HCEC 1CT (cell line): ENCODE measurements at regions not wholly inside any gene's neighbourhood (a gene's known extent, or its start where the extent isn't known, plus 50 kb on each side); places are given as distances from the start of the nearest gene placed in this dataset.

Source experiments
- DNase-seq: peaks from one replicate; pipeline ENCODE4 v3.0.0-alpha.2; 2017

- DNase-seq = no peak
Measured at GRCh38 chr9:28234133-28234893, 661.0 kb upstream of the C9orf72 start.

DNA sequence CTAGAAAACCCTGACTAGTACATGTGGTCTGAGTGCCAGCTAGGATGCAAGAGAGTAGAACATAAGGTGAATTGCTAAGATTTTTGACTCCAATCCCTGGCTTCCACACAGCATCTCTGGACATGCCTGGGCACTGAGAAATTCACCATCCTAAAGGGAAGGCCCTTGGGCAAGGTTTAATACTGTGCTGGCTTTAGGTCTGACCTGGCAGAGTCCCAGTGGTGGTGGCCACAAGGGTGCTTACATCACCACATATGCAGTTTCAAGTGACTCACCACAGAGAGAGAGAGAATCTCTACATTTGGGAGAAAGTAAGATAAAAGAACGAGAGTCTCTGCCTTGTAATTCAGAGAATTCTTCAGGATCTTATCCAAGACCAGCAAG lies 661.6 kb upstream of the C9orf72 start:
- DNase-seq = no peak

DNA sequence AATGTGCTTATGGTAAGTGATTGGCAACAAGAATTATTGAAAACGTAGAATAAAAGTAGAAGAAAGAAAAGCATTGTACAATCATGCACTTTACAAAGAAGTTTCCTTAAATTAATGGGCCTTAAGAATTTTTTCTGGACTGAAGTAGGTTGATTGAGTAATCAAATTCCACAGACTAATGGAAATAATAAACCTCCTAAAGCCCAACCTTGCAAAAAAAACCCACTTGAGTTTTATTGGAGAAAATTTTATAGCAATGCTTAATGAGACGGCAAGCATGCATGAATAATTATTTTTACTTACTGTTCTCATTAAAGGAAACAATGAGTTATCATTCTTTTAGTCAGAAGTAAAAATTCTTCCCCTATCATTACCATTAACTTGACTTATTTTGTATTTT lies 676.1 kb upstream of the C9orf72 start:
- no peak for DNase-seq

DNA sequence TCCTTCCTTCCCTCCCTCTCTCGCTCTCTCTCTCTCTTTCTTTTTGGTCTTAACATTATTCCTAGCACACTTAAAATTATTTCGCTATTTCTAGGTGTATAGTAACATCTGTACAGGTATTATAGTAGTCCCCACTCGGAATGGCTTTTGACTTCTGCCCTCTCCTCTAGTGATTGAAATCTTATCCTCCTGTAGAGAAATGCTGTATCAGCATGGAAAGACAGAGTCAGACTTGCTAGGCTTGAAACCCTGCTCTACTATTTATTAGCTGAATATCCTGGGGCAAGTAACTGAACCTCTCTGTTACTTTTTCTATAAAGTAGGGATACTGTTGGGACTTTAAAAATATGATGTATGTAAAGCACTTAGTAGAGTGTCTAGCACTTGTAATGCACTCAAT lies 681.9 kb upstream of the C9orf72 start:
- DNase-seq = no peak

DNA sequence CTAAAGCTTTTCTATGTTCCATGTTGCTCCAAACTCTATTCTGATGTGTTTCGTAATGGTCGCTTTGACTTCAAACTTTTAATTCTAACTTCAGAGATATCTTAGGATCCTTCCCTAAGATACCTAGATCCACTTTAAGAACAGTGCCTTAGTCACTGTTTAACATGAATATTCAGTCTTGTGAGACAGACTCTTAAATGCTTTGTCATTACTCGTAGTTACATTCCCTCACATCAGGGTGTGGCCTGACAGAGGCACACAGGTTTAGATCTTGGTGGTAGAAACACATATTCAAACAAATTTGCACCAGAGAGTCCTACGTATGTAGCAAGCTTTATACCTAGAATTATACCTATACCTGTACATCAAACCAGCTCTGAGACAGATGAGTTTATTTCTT lies 687.0 kb upstream of the C9orf72 start:
- DNase-seq = no peak

- DNase-seq = no peak
Measured at GRCh38 chr9:28264368-28264767, 691.1 kb upstream of the C9orf72 start.

DNA sequence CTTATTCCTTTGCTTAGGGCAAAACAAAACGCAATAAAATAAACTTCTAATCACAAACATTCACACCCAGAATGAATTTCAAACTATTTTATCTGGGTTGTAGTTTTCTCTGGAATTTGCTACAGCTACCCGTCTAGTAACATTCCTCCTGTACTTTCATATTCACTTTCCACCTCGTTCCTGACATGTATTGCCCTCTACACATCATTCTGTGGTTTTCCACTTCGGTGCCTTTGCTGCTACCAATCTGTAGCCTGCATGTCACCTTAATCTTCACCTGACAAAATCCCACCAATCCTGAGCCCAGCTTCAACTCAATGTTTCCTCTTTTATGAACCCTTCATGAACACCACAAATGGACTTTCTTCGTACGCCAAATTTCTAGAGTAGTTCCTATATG lies 694.1 kb upstream of the C9orf72 start:
- no peak for DNase-seq

- DNase-seq = no peak
Measured at GRCh38 chr9:28270156-28270555, 696.9 kb upstream of the C9orf72 start.

- DNase-seq = no peak
Measured at GRCh38 chr9:28272127-28272526, 698.8 kb upstream of the C9orf72 start.

GRCh38 chr9:28287455-28287854 lies 714.2 kb upstream of the C9orf72 start:
- no peak for DNase-seq

DNA sequence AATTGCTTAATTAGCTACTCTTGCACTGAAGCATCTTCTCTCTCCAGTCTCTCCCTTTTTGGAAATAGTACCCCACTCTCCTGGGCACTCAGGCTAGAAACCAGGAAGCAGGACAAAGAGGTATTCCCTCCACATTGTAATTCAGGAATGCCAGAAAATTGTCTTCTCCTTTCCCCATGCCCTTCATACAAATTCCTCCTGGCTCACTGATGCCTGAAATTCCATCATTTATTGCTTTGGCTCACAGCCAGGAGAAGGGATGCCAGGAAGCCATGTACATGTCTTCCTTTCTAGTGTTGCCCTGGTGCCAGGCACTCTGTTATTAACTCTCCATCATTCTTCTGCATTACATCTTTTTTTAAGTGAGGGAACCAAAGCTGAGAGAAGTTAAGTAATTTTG lies 716.5 kb upstream of the C9orf72 start:
- DNase-seq = no peak

GRCh38 chr9:28293369-28294090 lies 720.2 kb upstream of the C9orf72 start:
- DNase-seq = no peak

DNA sequence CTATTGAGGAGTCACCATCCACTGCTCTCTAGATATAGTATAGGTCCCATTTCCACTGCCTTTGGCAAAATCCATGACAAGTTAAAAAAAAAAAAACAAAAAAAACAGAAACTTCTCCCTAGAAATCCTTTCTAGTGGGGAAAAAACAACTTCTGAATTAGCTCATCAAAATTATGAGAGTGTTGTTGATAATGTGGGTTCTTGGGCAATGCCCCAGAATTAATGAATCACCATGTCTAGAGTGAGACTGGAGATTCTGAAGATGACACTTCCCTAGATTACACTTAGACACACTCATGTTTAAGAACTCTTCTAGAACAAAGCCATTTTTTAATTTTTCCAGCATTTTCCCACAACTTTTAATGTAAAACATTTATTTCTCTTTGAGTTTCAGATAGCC lies 728.0 kb upstream of the C9orf72 start:
- no peak for DNase-seq

- DNase-seq = no peak
Measured at GRCh38 chr9:28317745-28318144, 744.5 kb upstream of the C9orf72 start.

GRCh38 chr9:28318515-28318914 lies 745.2 kb upstream of the C9orf72 start:
- no peak for DNase-seq

DNA sequence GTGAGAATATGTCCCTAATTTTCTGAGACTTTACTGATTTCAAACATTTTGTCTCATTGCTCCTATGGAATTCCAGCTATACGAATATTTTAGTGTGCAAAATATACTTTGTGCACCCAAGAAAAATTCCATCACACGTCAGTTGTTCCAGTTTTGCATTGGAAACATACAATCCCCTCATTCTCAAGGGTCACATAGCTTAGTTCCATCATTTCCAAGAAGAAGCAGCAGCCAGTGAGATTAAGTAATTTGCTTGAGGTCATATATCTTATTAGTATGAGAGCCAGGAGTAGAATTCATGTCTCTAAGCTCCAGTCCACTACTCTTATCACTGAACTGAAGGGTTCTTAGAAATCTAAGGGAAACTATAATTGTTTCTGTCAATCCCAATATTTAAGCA lies 746.7 kb upstream of the C9orf72 start:
- DNase-seq = no peak

DNA sequence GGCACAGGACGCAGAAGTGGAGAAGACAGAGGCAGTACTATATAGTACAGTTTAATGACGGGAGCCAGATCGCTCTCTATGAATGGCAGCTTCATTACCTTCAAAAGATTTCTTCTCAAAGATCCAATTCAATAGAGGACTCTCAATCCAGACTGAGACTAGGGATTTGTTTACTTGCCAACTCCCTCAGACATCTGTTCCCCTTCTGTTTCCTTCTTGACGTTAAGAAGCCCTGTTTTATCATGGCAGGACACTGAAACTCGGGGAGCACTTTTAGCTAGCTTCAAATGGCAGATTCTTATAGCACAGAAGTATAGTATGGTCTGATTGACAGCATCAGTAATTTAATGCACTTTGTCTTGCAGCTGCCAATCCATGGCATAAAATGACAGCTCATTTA lies 747.3 kb upstream of the C9orf72 start:
- no peak for DNase-seq

DNA sequence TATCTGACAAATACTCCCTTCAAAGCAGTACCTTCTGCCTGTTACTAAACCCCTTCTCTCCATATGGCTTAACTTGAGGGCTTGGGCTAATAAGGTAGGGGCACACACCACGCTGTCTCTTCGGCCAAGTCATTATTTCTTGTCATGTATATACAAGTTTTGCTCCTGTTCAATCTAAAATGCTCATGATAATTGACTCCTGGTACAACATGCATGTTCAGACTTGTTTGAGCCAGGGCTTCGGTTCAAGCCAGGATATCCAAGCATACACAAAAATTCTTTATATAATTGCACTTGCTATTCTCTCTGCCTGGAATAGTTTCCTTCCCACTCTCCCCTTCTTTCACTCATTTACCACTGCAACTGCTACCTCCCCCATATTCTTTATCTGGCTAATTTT lies 756.0 kb upstream of the C9orf72 start:
- DNase-seq = no peak

DNA sequence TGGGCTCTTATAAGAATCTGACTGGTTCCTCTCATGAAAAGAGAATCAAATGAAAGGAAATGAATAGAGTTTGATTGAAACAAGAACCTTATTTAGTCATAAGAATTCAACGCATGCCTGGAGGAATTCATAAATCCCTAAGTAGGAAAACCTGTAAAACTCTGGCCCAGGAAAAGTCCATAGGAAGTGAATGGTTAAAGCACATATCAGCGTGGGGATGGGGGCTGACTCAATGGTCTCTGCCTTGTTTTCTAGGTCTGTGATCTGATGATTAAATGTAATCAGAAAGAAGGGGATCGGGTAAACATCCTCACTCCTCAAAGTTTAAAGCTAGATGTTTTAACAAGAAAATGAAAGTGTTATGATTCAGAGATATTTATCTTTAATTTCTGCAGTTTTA lies 759.4 kb upstream of the C9orf72 start:
- DNase-seq = no peak

- no peak for DNase-seq
Measured at GRCh38 chr9:28341913-28342312, 768.6 kb upstream of the C9orf72 start.

GRCh38 chr9:28342815-28343338 lies 769.6 kb upstream of the C9orf72 start:
- no peak for DNase-seq

DNA sequence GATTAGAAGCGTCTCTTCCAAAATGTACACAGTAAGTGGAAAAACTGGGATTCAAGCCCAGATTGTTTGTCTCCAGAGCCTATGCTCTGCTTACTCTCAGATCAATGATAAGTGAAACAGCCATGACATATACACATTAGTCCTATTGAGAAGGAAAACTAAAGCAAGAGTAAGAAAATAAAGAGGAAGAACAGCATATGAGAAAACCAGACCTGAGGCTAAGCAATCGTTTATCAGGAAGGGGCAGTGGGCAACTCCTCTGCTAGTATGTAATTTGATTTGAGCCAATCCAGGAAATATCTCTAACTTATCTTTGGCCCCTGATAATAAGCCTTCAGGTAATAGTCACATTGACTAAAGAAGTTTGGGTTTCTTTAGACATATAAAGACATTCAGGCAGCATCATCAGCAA lies 789.9 kb upstream of the C9orf72 start:
- no peak for DNase-seq

DNA sequence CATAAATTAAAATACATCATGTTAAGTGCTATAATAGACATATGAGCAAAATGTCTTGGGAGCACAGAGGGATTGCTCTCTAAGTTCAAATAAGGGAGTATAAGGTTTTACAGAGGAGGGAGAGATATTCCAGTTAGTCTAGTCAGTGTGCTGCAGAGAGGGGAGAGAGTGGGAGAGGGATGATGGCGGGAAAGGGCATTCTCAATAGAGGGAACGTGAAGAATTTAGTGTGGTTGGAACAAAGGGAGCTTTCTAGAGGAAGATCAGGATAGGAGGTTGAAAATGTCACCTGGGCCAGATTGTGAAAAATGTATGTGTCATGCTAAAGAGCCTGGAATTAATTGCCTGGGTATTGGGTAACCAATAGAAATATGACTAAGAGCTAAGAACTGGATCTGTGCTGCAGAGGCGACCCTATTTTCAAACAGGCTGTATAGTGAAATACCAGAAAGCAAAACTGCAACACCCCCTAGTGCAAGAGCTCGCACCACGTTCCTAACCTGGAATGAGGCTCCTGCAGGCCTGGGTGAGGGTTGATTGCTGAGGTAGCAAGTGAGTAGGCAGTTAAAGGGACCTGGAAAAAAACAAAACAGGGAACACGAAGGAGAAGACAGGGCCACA lies 791.8 kb upstream of the C9orf72 start:
- no peak for DNase-seq

DNA sequence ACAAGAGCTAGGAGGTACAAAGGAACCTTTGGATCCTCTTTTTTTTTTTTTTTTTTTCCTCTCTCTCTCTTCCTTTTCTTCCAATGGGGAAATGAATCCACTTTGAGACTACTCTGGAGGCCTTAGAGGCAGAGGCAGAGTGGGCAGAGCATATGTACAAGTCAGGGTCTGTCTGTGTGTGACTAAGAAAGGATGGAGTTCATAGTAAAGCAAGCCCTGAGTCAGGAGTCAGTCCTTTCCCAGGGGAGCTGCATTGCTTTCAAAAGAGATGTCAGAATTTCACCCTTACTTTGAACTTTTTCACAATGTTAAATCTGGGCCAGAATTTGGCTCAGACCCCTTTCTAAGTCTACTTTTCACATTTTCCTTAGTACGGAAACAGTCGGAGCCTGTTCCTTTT lies 792.4 kb upstream of the C9orf72 start:
- no peak for DNase-seq
